ENCODE measurements at regions not wholly inside any gene's neighbourhood (a gene's known extent, or its start where the extent isn't known, plus 50 kb on each side); places are given as distances from the start of the nearest gene placed in this dataset.

DNA sequence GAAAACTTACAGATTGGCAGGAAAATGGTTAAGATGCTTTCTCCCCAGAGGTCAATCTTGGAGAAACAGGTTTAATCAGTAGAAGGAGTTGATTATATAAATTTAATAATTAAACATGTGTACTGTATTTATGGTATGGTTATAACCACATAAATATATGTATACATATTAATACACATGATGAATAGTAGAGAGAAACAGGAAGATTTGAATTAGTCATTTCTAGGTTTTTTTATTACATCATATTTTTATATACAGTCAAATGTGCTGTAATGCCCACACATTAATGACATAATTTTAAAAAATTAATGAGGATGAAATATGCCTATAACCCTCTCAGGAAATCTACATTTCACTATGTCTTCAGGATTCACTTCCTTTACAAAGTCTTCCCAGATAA lies 229.7 kb downstream of the IKZF2 start:
- TF ChIP-seq CTCF (conservative IDR thresholded peaks at IDR 0.05) (no peak), ZFX (IDR thresholded peaks at IDR 0.05) (no peak)
